GM19395 (cell line): ENCODE measurements at regions not wholly inside any gene's neighbourhood (a gene's known extent, or its start where the extent isn't known, plus 50 kb on each side); places are given as distances from the start of the nearest gene placed in this dataset.

Experiments used
- ATAC-seq: cut with Tn5 transposase; IDR thresholded peaks from one replicate; pipeline ENCODE4 v1.9.1; 2021; ENCODE audit warnings: mild to moderate bottlenecking, moderate library complexity; ENCODE audit not compliant: unreplicated experiment

- ATAC-seq = no peak
Measured at GRCh38 chr16:65936096-65936495, 430.4 kb upstream of the CDH5 start.

DNA sequence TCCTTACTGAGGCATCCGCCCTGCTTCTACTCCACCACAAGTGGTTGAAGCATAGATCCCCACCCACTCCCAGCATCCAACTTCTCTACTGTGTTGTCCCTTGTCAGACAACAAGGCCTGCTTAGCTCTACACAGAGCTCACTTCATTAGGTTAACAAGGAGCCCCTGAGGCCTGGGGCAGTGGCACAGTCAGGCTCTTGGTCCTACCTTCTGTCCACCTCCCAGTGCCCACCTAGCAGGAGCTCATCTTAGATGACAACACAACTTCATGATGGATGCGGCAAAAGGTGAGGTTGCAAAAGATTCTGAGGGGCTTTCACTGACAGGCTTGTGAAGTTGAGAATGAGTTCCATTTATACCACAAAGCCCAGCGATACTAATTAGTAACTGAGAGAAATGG lies 432.0 kb upstream of the CDH5 start:
- ATAC-seq = no peak

DNA sequence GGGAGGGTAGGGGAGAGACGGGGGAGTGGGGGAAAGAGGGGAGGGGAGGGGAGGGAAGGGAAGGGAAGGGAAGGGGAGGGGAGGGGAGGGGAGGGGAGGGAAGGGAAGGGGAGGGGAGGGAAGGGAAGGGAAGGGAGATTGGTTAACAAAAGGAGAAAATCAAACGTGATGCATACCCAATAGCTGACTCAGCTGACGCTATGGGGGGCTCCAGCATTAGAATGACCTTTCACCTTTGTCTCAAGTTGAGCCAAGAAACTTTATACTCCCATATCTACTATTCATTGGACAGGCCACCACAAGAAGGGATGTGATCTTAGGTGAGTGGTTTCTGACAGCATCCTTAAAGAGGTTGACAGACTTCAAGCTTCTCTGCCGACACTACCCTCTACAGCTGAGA lies 432.8 kb upstream of the CDH5 start:
- no peak for ATAC-seq

DNA sequence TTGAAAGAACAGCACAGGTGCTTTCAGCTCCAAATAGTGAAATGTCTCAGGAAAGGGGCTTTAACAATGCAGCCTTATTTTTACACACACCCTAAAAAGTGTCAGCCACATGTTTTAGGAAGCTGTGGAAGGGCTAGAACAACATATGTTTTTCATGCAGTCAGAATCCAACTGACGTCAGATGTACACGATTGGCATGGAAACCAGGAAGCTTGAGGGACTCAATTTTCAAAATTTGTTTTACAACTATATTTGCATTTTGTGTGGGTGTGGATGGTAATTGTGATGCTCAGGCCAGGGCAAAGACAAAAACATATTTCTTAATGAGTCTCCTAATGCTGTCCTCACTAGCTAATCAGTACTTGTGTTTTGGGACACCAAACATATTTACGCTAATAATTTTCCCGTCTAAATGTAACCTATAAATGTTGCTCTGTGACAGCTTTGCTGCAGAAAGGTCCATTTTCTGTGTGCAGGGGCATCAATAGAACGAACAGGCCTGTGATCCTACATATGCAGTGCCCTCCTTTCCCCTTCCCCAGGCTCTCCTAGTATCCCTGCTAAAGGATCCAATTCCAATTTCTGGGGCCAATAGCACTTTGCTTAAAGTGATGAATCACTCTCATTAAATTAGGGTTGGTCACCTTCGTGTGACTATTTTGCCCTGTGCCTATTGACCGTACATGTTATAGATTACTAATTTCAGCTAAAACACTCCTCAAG lies 434.0 kb upstream of the CDH5 start:
- no peak for ATAC-seq

DNA sequence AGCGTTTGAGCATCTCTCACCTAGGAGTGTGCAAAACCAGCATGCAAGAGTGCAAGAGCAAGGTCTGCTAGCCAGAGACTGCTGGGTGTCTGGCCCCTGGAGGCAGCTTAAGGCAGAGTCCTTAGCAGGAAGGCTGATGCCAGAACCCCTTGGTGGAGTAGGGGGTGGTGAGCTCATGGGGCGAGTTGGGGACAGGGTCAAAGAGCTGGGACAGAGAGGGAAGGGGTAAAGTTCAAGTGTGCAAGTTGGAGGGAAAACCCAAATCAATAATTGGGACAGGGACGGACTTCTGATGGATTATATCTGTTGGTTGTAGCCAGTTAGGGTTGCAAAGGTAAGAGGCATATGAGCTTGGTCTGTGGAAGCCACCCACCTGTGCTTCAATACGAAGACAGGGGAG lies 443.6 kb upstream of the CDH5 start:
- ATAC-seq = no peak

DNA sequence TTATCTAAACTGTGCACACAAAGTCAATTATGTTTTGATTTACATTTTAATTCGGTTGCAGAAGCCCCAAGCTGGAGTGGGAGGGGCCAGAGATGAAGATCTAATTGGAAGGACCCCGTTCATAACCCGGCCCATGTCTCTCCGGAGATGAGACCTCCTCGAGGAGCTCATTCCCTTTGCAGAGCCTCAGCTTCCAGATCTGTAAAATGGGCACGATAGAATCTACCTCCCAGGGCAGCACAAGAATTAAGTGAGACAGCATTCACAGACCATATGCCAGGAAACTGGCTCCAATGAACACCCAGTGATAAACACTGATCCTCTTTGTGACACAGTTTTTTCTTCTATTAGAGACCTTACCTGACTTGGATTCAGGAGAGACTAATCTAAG lies 446.5 kb upstream of the CDH5 start:
- ATAC-seq = no peak

DNA sequence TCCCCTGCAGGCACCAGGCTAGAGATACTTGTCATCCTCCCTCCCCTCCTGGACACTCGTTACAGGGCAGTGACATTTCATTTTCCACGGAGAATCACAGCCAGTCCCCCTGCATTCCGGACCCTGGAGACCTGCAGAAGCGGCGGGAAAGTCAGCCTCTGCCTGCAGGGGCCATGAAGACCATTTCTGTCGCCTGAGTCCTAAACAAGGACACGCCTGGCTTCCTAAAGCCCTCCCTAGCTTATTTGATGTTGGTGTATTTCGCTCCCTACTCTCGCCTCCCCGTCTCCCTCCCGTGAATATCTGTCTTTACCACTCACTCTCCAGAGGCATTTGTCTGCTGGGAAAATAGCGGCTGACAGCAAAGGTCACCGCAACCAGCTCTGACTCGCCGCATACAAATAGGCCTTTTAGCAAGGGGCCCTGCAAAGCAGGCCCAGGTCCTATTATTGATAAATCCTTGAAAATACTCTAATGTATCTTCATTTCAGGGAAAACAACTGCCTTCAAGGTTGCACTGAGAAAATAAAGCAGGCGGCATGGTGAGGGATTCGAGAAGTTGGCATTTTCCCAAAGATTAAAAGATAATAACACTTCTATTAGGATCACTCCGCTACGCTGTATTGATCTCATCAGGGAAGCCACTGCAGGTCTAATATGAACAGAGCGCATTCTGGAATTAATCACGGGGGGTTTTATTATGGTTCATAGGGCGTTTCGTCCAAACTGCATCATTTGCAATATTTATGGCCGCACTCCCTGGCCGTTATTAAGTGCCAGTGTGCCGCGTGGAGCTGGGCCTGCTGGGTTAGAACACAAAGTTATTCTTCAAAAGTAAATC lies 447.1 kb upstream of the CDH5 start:
- no peak for ATAC-seq

- no peak for ATAC-seq
Measured at GRCh38 chr16:65917466-65917865, 449.0 kb upstream of the CDH5 start.

DNA sequence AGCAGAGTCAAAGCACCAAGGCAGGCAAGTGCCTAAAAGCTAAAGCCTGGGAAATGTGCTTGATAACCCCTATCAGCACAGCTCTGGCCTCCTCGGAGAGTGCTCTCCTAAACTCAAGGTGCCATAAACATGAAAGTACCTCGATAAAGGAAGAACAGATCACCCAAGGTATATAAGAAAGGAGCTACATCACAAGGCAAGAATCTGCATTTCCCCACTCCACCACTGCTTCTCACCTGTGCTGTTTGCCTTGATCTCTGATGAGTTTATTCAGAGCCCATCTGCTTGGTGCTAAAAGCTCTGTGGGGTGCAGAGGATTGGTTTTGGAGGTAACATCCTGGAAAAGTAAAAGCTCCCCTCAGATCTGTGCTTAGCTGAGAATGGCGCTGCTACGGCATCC lies 449.5 kb upstream of the CDH5 start:
- ATAC-seq = no peak

DNA sequence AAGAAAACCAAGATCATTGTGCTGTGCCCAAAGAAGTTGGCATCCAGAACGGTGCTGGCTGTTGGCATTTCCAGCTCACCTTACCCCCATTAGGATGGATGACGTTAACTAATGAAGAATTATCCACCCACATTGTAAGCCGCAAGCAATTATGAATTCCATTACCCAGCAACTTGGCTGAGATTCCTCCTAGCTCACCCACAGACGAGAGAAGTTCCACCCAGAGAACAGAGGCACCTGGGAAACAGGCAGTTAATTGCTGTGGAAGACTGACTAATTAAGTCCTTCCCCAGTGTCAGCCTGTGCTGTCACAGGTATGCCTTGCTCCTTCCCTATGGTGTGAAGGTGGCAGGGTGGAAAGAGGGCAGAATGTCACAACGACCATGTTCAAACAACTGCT lies 456.2 kb upstream of the CDH5 start:
- no peak for ATAC-seq

GRCh38 chr16:65909310-65910050 lies 457.0 kb upstream of the CDH5 start:
- no peak for ATAC-seq

DNA sequence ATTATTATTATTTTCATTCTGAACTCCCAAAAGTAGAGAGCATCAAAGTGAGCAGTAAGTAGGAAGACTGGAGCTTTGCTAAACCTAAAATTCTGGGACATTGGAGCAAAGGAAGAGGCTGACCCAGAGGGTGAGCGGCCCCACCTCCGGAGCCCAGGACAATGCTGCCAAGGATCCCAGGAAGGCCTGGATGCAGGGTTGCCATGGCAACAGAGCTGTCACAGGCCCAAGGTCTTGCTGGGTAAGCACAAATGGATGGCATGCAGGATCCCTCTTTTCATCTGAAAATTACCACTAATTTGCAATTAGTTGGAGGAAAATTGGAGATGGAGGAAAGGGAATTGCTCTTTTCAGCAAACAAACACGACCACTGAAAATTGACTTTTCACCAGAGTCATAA lies 457.9 kb upstream of the CDH5 start:
- no peak for ATAC-seq

GRCh38 chr16:65905331-65905730 lies 461.2 kb upstream of the CDH5 start:
- ATAC-seq = no peak

DNA sequence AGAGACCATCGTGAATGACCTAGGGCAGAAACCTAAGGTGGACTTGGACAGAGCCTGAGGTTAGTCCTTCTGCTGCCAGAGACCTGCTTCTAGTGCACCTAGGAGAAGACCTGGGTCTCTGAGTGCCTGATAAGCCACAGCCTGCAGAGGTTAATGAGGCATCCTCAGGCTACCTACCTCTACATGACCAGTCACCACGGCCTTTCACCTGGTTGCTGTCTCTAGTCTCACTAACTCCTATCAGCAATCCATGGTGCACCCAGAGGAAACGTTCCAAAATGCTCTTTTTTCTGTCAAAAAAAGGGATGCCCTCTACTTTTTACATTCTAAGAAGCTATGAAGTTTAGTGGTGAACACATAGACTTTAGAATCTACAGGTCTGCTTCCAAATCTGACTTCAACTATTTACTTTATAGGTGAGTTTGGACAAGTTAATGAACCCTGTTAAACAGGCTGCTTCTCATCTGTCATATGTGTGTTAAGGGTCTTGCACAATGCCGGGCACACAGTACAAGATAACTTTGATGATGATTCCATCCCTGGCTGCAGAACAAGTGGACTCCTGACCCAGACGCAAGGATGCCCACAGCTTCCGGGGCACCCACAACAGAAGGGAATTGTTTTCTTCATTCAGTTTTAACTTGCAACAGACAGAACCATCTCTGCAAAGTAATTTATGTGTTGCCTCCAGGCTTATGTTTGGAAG lies 469.9 kb upstream of the CDH5 start:
- no peak for ATAC-seq

- no peak for ATAC-seq
Measured at GRCh38 chr16:65895906-65896305, 470.6 kb upstream of the CDH5 start.

DNA sequence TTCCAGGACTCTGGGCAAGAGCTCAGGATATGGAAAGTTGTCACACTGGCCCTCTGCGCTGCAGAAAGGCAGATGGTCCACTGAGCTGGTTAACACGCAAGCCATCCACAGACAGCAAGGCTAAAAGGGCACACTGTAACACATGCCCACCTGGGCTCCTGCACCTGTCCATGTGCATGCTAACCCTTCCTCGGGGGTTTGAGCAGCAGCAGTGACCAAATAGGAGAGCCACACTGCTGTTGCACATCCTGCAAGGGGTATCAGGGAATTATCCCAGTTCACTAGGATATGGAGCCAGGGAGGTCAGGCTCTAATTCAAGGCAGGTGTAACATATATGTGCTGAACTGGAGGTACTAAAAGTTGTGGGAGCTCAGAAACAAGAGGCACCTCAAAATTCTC lies 471.0 kb upstream of the CDH5 start:
- ATAC-seq = no peak

DNA sequence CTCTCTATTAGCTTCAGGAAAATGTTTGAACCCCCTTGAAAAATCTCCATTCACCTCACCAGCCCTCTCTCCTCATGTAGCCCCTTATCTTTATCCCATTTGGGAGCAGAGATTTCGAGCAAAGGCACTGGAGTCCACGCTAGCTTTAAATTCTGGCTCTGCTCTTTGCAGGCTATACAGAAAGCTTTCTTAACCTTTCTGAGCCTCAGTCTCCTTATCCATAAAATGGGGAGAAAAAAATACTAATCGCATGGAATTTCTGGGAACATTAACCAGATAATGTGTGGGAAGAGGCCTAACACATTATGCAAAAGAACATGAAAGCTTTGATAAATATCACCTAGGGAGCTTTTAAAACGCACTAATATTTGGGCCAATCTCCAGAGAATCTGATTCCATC lies 476.3 kb upstream of the CDH5 start:
- ATAC-seq = no peak

GRCh38 chr16:65889533-65889966 lies 476.9 kb upstream of the CDH5 start:
- no peak for ATAC-seq

DNA sequence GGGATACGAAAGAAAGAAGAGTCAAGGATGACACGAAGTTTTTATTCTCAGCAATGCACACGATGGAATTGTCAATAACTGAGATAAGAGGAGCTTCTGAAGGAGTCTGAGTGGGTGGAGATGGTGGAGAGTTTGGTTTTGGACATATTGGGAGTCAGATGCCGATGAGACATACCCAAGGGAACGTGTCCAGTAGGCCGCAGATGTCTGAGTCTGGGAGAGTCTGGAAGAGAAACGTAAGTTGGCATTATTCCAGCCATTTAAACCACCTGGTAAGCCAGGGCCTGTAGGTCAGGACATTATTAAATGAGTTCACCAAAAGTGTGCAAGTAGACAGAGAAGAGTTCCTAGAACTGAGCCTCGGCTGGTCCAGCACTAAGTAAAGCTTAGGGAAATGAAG lies 478.3 kb upstream of the CDH5 start:
- ATAC-seq = no peak

GRCh38 chr16:65884018-65884417 lies 482.5 kb upstream of the CDH5 start:
- no peak for ATAC-seq

DNA sequence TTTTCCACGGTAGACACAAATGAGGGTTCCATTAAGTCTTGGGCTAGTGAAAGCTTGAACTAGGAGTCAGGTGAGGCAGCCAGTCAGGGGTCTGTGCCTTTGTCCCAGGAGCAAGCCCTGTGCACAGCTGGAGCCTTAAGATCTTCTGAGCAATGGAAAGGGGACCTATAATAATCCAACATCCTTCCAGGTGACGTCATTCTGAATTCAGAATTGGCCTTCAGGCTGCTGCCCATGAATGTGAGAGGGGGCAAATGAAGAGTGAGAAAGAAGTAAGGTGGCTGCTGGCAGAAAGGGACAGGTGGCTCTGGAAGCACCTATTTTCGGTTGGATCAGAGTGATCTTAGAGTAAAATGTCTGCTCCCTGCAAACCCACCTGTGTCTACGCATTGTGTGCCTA lies 488.1 kb upstream of the CDH5 start:
- ATAC-seq = no peak
